ENCODE measurements at regions not wholly inside any gene's neighbourhood (a gene's known extent, or its start where the extent isn't known, plus 50 kb on each side); places are given as distances from the start of the nearest gene placed in this dataset.

- no peak for DNase-seq
Observed at GRCh38 chr17:13986855-13987254, 82.4 kb upstream of the COX10 start.

- no peak for DNase-seq
Observed at GRCh38 chr17:13989138-13989537, 80.2 kb upstream of the COX10 start.

- no peak for DNase-seq
Observed at GRCh38 chr17:13993106-13993505, 76.2 kb upstream of the COX10 start.

- no peak for DNase-seq
Observed at GRCh38 chr17:13994050-13994449, 75.3 kb upstream of the COX10 start.

- no peak for DNase-seq
Observed at GRCh38 chr17:13995856-13996271, 73.4 kb upstream of the COX10 start.

GRCh38 chr17:13996276-13996675, 73.0 kb upstream of the COX10 start:
- no peak for DNase-seq

- DNase-seq = no peak
Observed at GRCh38 chr17:13996748-13997147, 72.6 kb upstream of the COX10 start.

GRCh38 chr17:14004927-14005620, 64.2 kb upstream of the COX10 start:
- no peak for DNase-seq

GRCh38 chr17:14006249-14006942, 62.9 kb upstream of the COX10 start:
- no peak for DNase-seq

- DNase-seq = no peak
Observed at GRCh38 chr17:14007951-14008350, 61.4 kb upstream of the COX10 start.

GRCh38 chr17:14011036-14011692, 58.1 kb upstream of the COX10 start:
- no peak for DNase-seq

- DNase-seq = peak in 1 of 56 donors; percentile 2
Observed at GRCh38 chr17:14011740-14012405, 57.4 kb upstream of the COX10 start.

- DNase-seq = no peak
Observed at GRCh38 chr17:14014657-14015056, 54.6 kb upstream of the COX10 start.

- no peak for DNase-seq
Observed at GRCh38 chr17:14015271-14015670, 54.0 kb upstream of the COX10 start.

- DNase-seq = no peak
Observed at GRCh38 chr17:14016858-14017257, 52.4 kb upstream of the COX10 start.

GRCh38 chr17:14019186-14019956, 49.9 kb upstream of the COX10 start:
- DNase-seq = no peak

Measured in amygdala (tissue), 56 donors.